Stimulated activated naive B cell treated with anti-CD40 and anti-IgM and Interleukin-4, amounts not matched to agents 10 μg/mL and 1 μg/mL and 100 μg/mL, for 72 hours (primary cell): ENCODE measurements at regions not wholly inside any gene's neighbourhood (a gene's known extent, or its start where the extent isn't known, plus 50 kb on each side); places are given as distances from the start of the nearest gene placed in this dataset.
A peak's percentile ranks its signal among the peaks of the same experiment; 100 is the strongest.

Source experiments
- ATAC-seq, 2 donors: fragments of 150-1000 bp; cut with Tn5 transposase; replicated peaks; 2 replicates each; pipeline ENCODE4 v1.10.0; 2021; ENCODE audit warnings: moderate library complexity in 1 of 2
- DNase-seq: peaks from one replicate; pipeline ENCODE4 v3.0.0; 2021
- H3K27ac Mint-ChIP-seq: one replicate; pipeline ENCODE4 v1.8.0; 2022; ENCODE audit warnings: mild to moderate bottlenecking, mixed read lengths
- H3K27me3 Mint-ChIP-seq, 2 donors: one replicate each; pipeline ENCODE4 v1.8.0; 2022; ENCODE audit warnings: mixed read lengths in 2 of 2
- H3K36me3 Mint-ChIP-seq, 2 donors: one replicate each; pipeline ENCODE4 v1.8.0; 2022; ENCODE audit warnings: mixed read lengths in 2 of 2, mild to moderate bottlenecking in 1 of 2
- H3K4me1 Mint-ChIP-seq, 2 donors: one replicate each; pipeline ENCODE4 v1.8.0; 2022; ENCODE audit warnings: mixed read lengths in 2 of 2, mild to moderate bottlenecking in 1 of 2
- H3K4me3 Mint-ChIP-seq, 2 donors: one replicate each; pipeline ENCODE4 v1.8.0; 2022; ENCODE audit warnings: mild to moderate bottlenecking in 2 of 2, mixed read lengths in 2 of 2, moderate library complexity in 1 of 2
- H3K9me3 Mint-ChIP-seq, 2 donors: one replicate each; pipeline ENCODE4 v1.8.0; 2022; ENCODE audit warnings: mixed read lengths in 2 of 2, mild to moderate bottlenecking in 1 of 2

- H3K4me3 Mint-ChIP-seq, result no peak overlapping the region
- no peak overlapping the region for H3K27ac Mint-ChIP-seq
- H3K9me3 Mint-ChIP-seq, result peaks cover 0 to 3% of the 10 kb centered on the region in 2 donors
- no peaks in the 10 kb centered on the region for H3K4me1 Mint-ChIP-seq
- no peak for ATAC-seq
- H3K36me3 Mint-ChIP-seq, result no peaks in the 10 kb centered on the region
- peaks cover 20 to 38% of the 10 kb centered on the region in 2 donors for H3K27me3 Mint-ChIP-seq
- DNase-seq, result no peak
These were observed 333.0 kb downstream of the TNS1 start for GRCh38 chr2:217669831-217670230.

- Mint-ChIP-seq H3K36me3 (no peaks in the 10 kb centered on the region), H3K27ac (no peak overlapping the region), H3K4me3 (no peak overlapping the region), H3K9me3 (peaks cover 2 to 3% of the 10 kb centered on the region in 2 donors), H3K27me3 (peaks cover 32 to 52% of the 10 kb centered on the region in 2 donors), H3K4me1 (peaks cover 0 to 1% of the 10 kb centered on the region in 2 donors)
- no peak for ATAC-seq
- no peak for DNase-seq
These were observed 335.3 kb downstream of the TNS1 start for GRCh38 chr2:217667512-217667911.

- ATAC-seq (no peak), DNase-seq (no peak)
- Mint-ChIP-seq H3K4me1 (peaks cover 0 to 1% of the 10 kb centered on the region in 2 donors), H3K4me3 (no peak overlapping the region), H3K36me3 (no peaks in the 10 kb centered on the region), H3K27ac (no peak overlapping the region), H3K27me3 (peaks cover 32 to 52% of the 10 kb centered on the region in 2 donors), H3K9me3 (peaks cover 2 to 3% of the 10 kb centered on the region in 2 donors)
These were observed 335.8 kb downstream of the TNS1 start for GRCh38 chr2:217667035-217667434.

- DNase-seq (no peak), ATAC-seq (peak; percentile 45 to 81)
- Mint-ChIP-seq H3K27ac (no peak overlapping the region), H3K27me3 (peaks cover 32 to 52% of the 10 kb centered on the region in 2 donors), H3K36me3 (no peaks in the 10 kb centered on the region), H3K9me3 (peaks cover 2 to 3% of the 10 kb centered on the region in 2 donors), H3K4me1 (peaks cover 1 to 3% of the 10 kb centered on the region in 2 donors), H3K4me3 (no peak overlapping the region)
These were observed 336.5 kb downstream of the TNS1 start for GRCh38 chr2:217666338-217666737.

GRCh38 chr2:217664761-217665160, 338.0 kb downstream of the TNS1 start:
- no peak for ATAC-seq
- Mint-ChIP-seq H3K36me3 (no peaks in the 10 kb centered on the region), H3K27ac (no peak overlapping the region), H3K4me1 (peaks cover 5 to 13% of the 10 kb centered on the region in 2 donors), H3K9me3 (peaks cover 2 to 3% of the 10 kb centered on the region in 2 donors), H3K4me3 (no peak overlapping the region), H3K27me3 (peaks cover 36 to 54% of the 10 kb centered on the region in 2 donors)
- no peak for DNase-seq

DNA sequence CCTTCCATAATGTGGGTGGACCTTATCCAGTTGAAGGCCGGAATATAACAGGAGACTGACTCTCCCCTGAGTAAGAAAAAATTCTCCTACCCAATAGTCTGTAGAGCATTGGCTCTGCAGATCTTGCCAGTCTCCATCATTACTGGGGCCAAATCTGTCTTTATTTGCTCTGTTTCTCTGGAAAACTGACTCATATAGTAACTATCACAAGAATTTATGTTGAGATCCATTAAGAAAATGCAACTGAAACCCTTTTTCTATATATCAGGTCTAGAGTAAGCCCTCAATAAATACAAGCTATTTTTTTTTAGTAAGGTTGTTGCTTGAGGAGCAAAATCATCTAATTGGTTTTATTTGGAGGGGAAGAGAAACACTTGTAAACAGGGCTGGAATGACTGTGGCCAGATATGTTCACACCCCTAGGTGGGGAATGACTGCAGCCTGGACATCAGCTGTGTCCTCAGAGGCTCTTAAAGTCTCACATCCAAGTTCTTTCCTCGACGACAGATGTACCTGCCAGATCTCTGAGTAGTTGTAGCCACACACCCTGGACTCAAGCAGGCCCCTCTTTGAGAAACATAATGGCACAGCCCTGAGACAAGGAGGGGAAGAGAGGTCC, 339.7 kb downstream of the TNS1 start:
- Mint-ChIP-seq H3K36me3 (no peaks in the 10 kb centered on the region), H3K27me3 (peaks cover 31 to 52% of the 10 kb centered on the region in 2 donors), H3K4me3 (no peak overlapping the region), H3K9me3 (peaks cover 1 to 3% of the 10 kb centered on the region in 2 donors), H3K27ac (no peak overlapping the region), H3K4me1 (peaks cover 5 to 13% of the 10 kb centered on the region in 2 donors)
- DNase-seq (no peak), ATAC-seq (no peak)

DNA sequence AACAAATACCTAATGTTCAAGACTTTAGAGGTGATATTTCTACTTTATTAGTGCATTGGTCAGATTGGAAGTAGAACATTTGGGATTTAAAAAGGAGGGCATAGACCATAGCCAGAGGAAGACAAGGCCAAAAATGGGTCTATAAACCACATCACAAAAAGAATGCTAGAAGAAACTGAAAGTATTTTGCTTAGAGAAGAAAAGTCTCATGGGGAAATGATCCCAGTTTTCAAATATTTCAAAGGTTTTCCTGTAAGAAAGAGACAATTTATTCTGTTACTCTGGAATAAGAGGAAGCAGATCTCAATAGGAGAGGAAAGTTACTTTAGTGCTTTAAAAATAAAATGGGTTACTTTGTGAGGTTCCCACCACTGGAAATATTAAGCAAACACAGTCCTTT, 341.4 kb downstream of the TNS1 start:
- H3K4me1 Mint-ChIP-seq, result peaks cover 5 to 13% of the 10 kb centered on the region in 2 donors
- DNase-seq (no peak), ATAC-seq (no peak)
- peaks cover 34 to 56% of the 10 kb centered on the region in 2 donors for H3K27me3 Mint-ChIP-seq
- no peaks in the 10 kb centered on the region for H3K36me3 Mint-ChIP-seq
- no peak overlapping the region for H3K4me3 Mint-ChIP-seq
- H3K9me3 Mint-ChIP-seq, result peaks cover 1 to 3% of the 10 kb centered on the region in 2 donors
- H3K27ac Mint-ChIP-seq, result no peak overlapping the region

- no peak overlapping the region for H3K27ac Mint-ChIP-seq
These were observed 342.4 kb downstream of the TNS1 start for GRCh38 chr2:217660423-217660822.

GRCh38 chr2:217658806-217659205, 344.0 kb downstream of the TNS1 start:
- Mint-ChIP-seq H3K36me3 (no peaks in the 10 kb centered on the region), H3K9me3 (peaks cover 3% of the 10 kb centered on the region in 2 donors), H3K27ac (no peak overlapping the region), H3K4me3 (no peak overlapping the region), H3K27me3 (peaks cover 22 to 55% of the 10 kb centered on the region in 2 donors), H3K4me1 (peaks cover 4 to 13% of the 10 kb centered on the region in 2 donors)
- ATAC-seq, result no peak
- no peak for DNase-seq

More at GRCh38 chr2:217660423-217660822, 342.4 kb downstream of the TNS1 start:
- Mint-ChIP-seq H3K27me3 (peaks cover 30 to 56% of the 10 kb centered on the region in 2 donors), H3K9me3 (peaks cover 3% of the 10 kb centered on the region in 2 donors), H3K4me1 (peaks cover 5 to 13% of the 10 kb centered on the region in 2 donors), H3K36me3 (no peaks in the 10 kb centered on the region), H3K4me3 (no peak overlapping the region)
- ATAC-seq (peak; percentile 42 to 46), DNase-seq (no peak)

DNA sequence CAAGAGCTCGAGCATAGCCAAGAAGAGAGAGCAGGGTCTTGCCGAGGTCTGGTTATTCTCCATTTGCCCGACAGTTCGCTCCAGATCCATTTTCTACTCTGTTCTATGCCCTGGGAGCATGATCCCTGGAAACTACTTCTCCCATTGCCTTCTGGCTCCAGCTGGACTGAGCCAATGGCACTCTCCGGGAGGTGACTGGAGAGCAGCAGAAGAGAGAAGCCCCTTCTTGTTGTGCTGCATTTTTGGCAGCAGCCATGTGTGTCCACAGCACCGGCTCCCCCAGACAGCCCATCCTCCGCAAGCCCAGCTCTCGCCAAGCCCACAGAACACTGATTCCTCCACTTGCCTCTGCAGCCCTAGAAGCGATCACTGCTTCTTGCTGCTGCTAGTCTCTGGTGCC, 345.5 kb downstream of the TNS1 start:
- ATAC-seq (no peak), DNase-seq (no peak)
- H3K27me3 Mint-ChIP-seq, result peaks cover 17 to 50% of the 10 kb centered on the region in 2 donors
- H3K27ac Mint-ChIP-seq, result no peak overlapping the region
- no peak overlapping the region for H3K4me3 Mint-ChIP-seq
- H3K4me1 Mint-ChIP-seq, result peaks cover 4 to 13% of the 10 kb centered on the region in 2 donors
- no peaks in the 10 kb centered on the region for H3K36me3 Mint-ChIP-seq
- H3K9me3 Mint-ChIP-seq, result peaks cover 0 to 3% of the 10 kb centered on the region in 2 donors

- Mint-ChIP-seq H3K36me3 (no peaks in the 10 kb centered on the region), H3K27ac (no peak overlapping the region), H3K4me3 (no peak overlapping the region), H3K9me3 (peaks cover 0 to 3% of the 10 kb centered on the region in 2 donors), H3K27me3 (peaks cover 17 to 53% of the 10 kb centered on the region in 2 donors), H3K4me1 (peaks cover 4 to 9% of the 10 kb centered on the region in 2 donors)
- ATAC-seq, result no peak
- no peak for DNase-seq
These were observed 346.5 kb downstream of the TNS1 start for GRCh38 chr2:217656316-217656715.

- DNase-seq, result no peak
- Mint-ChIP-seq H3K9me3 (peaks cover 0 to 3% of the 10 kb centered on the region in 2 donors), H3K27me3 (peaks cover 17 to 59% of the 10 kb centered on the region in 2 donors), H3K4me3 (no peak overlapping the region), H3K36me3 (no peaks in the 10 kb centered on the region), H3K27ac (no peak overlapping the region), H3K4me1 (peaks cover 4 to 6% of the 10 kb centered on the region in 2 donors)
- ATAC-seq, result no peak
These were observed 347.1 kb downstream of the TNS1 start for GRCh38 chr2:217655651-217656050.

GRCh38 chr2:217654168-217654567, 348.6 kb downstream of the TNS1 start:
- H3K27ac Mint-ChIP-seq, result no peak overlapping the region
- no peaks in the 10 kb centered on the region for H3K36me3 Mint-ChIP-seq
- peaks cover 12 to 60% of the 10 kb centered on the region in 2 donors for H3K27me3 Mint-ChIP-seq
- no peaks in the 10 kb centered on the region for H3K4me1 Mint-ChIP-seq
- H3K4me3 Mint-ChIP-seq, result no peak overlapping the region
- DNase-seq (no peak), ATAC-seq (no peak)
- peaks cover 0 to 1% of the 10 kb centered on the region in 2 donors for H3K9me3 Mint-ChIP-seq

DNA sequence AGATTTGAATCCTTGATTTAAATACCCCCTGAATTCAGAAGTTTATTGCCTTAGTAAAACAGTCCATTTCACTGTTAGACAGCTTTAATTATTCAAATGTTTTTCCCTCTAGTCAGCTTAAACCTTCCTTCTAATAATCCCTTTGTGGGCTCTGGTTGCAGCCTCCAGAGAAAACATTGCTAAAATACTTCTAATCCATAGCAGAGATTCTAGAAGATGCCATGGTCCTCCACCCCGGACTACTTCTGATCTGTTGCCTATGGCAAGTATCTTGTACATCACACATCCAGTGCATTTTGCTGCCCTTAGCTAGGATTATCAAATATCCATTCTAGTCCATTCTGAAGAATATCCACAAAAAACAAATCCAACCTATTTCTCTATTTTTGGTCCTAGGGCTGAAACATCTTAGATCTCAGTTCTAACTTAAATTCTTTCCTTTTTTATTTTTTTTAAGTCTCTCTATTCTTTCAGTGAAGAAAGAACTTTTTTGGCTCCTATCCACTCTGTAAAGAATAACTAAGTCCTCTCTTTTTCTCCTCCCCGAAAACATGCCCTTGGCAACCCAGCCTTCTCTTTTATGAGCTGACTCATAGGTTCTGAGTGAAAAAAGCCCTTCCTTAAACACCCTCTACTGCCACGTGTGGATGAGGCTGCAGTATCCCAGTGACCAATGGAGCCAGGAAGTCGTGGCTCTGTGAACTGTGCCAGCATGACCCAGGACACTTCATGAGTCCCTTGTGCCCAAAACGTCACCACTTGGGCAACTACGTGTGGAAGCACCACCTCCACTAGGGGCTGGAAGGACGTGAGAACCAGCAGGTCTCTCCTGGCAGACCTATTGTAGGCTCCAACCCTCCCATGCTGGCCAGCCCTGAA, 349.8 kb downstream of the TNS1 start:
- peaks cover 0 to 3% of the 10 kb centered on the region in 2 donors for H3K36me3 Mint-ChIP-seq
- DNase-seq (no peak), ATAC-seq (no peak)

More for the DNA sequence above, 349.8 kb downstream of the TNS1 start:
- H3K27ac Mint-ChIP-seq, result no peak overlapping the region
- no peak overlapping the region for H3K4me3 Mint-ChIP-seq
- peaks cover 0 to 1% of the 10 kb centered on the region in 2 donors for H3K9me3 Mint-ChIP-seq
- no peaks in the 10 kb centered on the region for H3K4me1 Mint-ChIP-seq
- H3K27me3 Mint-ChIP-seq, result peaks cover 17 to 62% of the 10 kb centered on the region in 2 donors
